Loucy (cell line): ENCODE measurements at regions not wholly inside any gene's neighbourhood (a gene's known extent, or its start where the extent isn't known, plus 50 kb on each side); places are given as distances from the start of the nearest gene placed in this dataset.
"Not testable (repeated sequence)": the region's sequence is repeated elsewhere in the genome, so short reads cannot be mapped to it uniquely, and the experiment has no call there.

ENCODE experiments used
- EZH2phosphoT487 ChIP-seq: fragments of 200-600 bp; IDR thresholded peaks from 2 replicates; pipeline ENCODE4 v1.6.1; 2018; ENCODE audit warnings: antibody characterized with exemption, mild to moderate bottlenecking, moderate library complexity, borderline replicate concordance
- TF ChIP-seq, protein P1 (sequence below): fragments of 200-600 bp; sonication (generic); conservative IDR thresholded peaks from 2 replicates; pipeline ENCODE4 v1.5.1; 2014; ENCODE audit warnings: mild to moderate bottlenecking, antibody characterized with exemption, low read length

DNA sequence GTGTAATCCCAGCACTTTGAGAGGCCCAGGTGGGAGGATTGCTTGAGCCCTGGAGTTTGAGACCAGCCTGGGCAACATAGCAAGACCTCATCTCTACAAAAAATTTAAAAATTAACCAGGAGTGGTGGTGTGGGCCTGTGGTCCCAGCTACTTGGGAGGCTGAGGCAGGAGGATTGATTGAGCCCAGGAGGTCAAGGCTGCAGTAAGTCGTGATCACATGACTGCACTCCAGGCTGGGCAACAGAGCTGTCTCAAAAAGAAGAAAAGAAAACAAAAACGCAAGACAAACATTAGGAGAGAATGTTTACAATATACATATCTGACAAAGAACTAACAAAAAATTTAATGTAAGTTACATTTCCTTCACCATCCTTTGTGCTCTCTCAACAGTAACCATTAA lies 150.2 kb downstream of the SKIDA1 start:
- TF ChIP-seq, protein P1, sequence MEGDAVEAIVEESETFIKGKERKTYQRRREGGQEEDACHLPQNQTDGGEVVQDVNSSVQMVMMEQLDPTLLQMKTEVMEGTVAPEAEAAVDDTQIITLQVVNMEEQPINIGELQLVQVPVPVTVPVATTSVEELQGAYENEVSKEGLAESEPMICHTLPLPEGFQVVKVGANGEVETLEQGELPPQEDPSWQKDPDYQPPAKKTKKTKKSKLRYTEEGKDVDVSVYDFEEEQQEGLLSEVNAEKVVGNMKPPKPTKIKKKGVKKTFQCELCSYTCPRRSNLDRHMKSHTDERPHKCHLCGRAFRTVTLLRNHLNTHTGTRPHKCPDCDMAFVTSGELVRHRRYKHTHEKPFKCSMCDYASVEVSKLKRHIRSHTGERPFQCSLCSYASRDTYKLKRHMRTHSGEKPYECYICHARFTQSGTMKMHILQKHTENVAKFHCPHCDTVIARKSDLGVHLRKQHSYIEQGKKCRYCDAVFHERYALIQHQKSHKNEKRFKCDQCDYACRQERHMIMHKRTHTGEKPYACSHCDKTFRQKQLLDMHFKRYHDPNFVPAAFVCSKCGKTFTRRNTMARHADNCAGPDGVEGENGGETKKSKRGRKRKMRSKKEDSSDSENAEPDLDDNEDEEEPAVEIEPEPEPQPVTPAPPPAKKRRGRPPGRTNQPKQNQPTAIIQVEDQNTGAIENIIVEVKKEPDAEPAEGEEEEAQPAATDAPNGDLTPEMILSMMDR: not testable (repeated sequence)
- not testable (repeated sequence) for TF ChIP-seq EZH2phosphoT487
